ENCODE measurements at regions not wholly inside any gene's neighbourhood (a gene's known extent, or its start where the extent isn't known, plus 50 kb on each side); places are given as distances from the start of the nearest gene placed in this dataset.
"Not testable (repeated sequence)": the region's sequence is repeated elsewhere in the genome, so short reads cannot be mapped to it uniquely, and the experiment has no call there.

- no peak for DNase-seq
These were observed 364.0 kb upstream of the KCND2 start for GRCh38 chr7:119908948-119909347.

DNA sequence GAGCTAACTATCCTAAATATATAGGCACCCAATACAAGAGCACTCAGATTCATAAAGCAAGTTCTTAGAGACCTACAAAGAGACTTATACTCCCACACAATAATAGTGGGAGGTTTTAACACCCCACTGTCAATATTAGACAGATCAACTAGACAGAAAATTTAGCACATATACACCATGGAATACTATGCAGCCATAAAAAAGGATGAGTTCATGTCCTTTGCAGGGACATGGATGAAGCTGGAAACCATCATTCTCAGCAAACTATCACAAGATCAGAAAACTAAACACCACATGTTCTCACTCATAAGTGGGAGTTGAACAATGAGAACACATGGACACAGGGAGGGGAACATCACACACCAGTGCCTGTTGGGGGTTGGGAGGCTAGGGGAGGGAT is 358.9 kb upstream of the KCND2 start:
- DNase-seq: not testable (repeated sequence)

DNA sequence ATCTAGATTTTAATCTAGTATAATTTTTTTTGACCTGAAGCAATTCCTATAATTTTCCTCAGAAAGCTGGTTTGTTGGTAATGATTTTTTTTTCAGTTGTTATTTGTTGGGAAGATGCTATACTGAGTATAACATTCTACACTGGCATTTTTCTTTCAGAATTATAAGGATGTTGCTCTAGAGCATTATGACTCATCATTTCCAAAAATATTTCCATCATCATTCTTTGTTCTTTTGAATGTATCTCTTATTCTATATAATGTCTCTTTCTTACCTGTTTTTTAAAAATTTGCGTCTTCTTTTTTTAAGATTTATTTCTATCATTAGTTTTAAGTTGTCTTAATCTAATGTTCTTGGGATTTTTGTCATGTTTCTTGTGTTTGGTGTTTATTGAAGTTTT is 356.5 kb upstream of the KCND2 start:
- no peak for DNase-seq

- no peak for DNase-seq
These were observed 354.8 kb upstream of the KCND2 start for GRCh38 chr7:119918185-119918584.

GRCh38 chr7:119919986-119920385 is 353.0 kb upstream of the KCND2 start:
- DNase-seq: no peak

DNA sequence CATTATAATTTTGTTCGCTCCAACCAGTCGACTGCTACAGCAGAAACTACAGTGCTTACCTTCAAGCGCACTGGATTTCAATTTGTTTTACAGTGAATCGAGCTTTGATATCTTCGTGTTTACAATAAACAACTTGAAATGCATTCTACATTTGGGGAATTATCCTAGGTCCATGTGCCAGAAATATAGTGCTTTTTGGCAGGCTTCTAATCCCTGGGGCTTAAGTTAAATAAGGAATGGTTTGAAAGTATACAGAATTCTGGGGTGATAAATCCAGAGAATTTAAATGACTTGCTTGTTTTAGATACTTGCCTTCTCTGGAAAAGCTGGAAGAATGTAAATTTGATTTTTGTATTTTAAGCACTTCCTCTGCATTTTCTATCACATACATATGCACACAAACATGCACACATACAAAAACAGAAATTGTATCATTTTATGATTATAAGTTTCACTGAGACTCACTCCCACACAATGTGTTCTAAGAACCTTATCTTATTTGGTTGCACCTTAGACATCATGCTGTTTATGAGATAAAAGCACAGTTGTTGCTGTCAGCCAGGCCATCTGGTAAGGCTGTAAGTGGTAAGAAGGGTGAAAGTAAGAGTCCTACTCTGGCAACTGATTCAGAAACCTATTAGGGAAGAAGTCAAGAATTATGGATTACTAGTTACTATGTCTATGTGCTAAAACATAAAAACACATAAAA is 347.2 kb upstream of the KCND2 start:
- DNase-seq: no peak

DNA sequence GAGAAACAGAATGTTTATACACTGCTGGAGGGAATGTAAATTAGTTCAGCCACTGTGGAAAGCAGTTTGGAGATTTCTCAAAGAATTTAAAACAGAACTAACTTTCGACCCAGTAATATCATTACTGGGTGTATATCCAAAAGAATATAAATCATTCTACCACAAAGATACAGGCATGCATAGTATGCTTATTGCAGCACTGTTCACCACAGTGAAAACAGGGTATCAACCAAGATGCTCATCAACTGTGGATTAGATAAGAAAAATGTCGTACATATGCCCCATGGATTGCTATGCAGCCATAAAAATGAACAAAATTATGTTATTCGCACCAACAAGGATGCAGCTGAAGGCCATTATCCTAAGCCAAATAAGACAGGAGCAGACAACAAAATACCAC is 343.1 kb upstream of the KCND2 start:
- DNase-seq: no peak

- DNase-seq: no peak
These were observed 341.6 kb upstream of the KCND2 start for GRCh38 chr7:119931230-119931824.

GRCh38 chr7:119935418-119936025 is 337.5 kb upstream of the KCND2 start:
- DNase-seq: no peak

GRCh38 chr7:119936836-119937235 is 336.1 kb upstream of the KCND2 start:
- no peak for DNase-seq

- no peak for DNase-seq
These were observed 335.2 kb upstream of the KCND2 start for GRCh38 chr7:119937745-119938144.

DNA sequence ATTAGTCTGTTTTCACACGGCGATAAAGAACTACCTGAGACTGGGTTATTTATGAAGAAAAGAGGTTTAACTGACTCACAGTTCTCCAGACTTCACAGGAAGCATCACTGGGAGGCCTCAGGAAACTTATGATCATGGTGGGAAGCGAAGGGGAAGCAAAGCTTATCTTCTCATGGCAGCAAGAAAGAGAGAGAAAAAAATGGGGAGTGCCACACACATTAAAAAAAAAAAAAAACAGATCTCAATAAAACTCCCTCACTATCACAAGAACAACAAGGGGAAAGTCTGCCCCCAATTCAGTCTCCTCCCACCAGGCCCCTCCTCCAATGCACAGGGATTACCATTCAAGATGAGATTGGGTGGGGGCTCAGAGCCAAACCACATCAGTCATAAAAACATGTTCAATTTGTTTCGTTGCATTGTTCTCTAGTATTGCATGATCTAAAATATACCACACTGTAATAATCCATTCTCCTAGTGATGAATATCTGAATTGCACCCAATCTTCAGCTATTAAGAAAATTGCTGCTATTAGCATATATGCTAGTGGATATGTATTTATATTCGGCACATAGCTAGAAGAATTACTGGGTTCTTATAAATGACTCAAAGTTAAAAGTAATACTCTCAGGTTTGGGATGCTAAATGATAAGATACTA is 328.9 kb upstream of the KCND2 start:
- no peak for DNase-seq

DNA sequence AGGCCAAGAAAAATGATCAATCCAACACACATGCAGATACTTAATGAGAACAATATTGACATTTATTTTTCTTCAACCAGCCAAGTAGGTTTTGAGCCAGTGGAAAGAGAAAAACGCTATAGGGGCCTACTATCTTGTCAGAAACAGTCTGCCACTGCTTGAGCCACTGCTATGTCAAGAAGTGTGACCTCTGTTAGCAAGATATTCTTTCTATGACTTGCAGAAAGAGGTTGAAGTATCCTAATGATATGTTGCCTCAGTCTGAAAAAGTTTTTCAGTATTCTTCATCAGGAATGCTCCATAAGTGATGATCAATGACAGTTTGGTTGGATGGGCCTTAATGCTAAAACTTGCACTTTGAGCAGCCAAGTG is 328.4 kb upstream of the KCND2 start:
- no peak for DNase-seq

GRCh38 chr7:119945822-119946221 is 327.2 kb upstream of the KCND2 start:
- no peak for DNase-seq

DNA sequence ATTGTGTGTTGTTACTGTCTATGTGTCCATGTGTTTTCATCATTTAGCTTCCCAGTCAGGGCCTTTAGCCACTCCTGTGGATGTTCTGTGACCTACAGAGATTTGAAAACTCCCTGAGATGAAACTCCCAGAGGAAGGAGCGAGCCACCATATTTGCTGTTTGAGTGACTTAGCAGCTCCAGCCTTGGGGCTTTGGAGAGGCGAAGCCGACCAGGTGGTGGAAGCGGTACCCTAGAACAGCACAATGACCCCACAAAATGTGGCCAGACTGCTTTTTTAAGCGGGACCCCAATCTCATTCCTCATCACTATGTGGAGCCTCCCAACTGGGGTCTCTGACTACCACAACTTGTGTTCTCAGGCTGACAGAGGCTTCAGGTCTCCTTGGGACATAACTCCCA is 323.9 kb upstream of the KCND2 start:
- no peak for DNase-seq

- not testable (repeated sequence) for DNase-seq
These were observed 322.5 kb upstream of the KCND2 start for GRCh38 chr7:119950390-119951041.

DNA sequence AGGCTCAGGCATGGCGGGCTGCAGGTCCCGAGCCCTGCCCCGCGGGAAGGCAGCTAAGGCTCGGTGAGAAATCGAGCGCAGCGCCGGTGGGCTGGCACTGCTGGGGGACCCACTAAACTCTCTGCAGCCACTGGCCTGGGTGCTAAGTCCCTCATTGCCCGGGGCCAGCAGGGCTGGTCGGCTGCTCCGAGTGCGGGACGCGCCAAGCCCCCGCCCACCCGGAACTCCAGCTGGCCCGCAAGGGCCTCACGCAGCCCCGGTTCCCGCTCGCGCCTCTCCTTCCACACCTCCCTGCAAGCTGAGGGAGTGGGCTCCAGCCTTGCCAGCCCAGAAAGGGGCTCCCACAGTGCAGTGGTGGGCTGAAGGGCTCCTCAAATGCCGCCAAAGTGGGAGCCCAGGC is 321.4 kb upstream of the KCND2 start:
- not testable (repeated sequence) for DNase-seq

DNA sequence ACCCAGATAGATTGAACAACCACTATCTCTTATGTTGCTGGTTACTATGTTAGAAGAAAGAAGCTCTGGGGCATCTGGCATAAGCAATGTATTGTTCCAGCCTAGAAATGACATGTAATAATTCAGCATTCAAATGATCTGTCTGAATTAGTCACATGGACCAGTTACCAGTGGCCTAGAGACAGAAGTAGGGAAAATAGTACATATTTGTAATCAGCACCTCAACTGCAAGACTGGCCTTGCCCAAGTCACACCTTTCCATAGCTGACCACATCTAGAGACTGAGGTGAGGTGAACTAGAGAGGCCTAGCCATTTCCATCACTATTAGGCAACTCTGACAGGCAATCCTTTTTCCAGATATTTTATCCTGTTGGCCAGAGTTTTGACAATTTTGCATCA is 315.6 kb upstream of the KCND2 start:
- no peak for DNase-seq

DNA sequence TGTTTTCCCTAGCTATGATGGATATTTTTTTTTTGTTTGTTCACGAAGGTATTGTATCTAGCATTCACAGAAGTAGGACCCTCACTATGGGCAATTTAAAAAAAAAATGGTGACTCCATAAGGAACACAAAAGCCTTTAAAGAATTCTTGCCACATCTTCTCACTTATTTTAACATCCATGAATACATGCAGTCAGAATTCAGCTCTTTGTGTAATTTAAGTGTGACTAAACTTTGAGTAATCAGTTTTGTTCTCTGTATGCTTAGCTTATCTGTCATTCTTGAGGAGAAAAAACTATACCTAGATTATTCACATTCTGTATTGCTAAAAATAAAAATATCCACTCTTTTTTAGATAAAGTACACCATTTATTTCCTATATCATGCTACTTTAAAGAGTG is 313.2 kb upstream of the KCND2 start:
- no peak for DNase-seq

GRCh38 chr7:119963654-119964053 is 309.3 kb upstream of the KCND2 start:
- DNase-seq: no peak

DNA sequence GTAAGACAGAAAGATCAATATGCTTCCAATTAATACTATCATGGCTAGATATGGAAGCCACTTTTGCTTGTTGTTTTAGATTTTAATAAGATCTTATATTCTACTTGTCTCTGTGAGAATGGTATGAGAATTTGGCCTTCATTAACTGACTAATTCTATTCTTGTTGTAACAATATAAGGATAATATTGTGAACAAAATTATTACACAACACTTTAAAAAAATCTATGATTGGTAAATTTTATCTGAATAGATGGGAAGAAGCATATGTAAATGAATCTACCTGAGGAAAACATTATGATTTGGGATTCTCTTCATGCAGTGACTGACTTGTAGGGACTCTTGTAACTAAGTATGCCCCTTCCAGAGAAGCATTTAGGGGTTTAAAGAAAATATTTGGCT is 308.9 kb upstream of the KCND2 start:
- DNase-seq: no peak

DNA sequence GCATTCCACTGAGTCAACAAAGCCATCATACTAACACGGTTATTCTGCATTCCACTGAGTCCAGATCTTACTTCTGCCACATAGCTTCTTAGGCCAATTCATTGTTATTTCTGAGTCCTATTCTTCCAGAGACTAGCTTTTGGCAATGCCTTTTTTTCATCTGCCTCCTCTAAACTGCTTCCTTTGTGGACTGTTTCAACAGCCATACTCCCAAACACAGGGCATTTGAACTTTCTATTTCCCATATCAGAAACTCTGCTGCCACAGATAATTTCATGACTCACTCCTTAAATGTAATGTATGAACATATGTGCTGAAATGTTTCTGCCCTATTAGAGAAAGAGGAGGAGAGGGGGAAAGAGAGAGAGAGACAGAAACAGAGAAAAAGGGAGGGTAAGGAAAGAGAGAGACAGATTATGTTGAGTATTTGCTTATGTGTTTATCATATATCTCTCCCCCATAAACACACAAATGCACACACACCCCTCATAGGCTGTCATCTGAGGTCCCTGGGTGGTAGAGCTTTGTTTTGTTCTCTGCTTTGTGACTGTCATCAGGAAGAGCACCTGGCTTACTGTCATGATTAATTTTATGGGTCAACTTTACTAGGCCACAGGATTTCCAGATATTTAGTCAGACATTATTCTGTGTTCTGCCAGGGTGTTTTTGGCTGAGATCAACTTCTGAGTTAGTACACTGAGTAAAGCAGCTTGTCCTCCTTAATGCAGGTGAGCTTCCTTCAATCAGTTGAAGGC is 308.0 kb upstream of the KCND2 start:
- DNase-seq: no peak

DNA sequence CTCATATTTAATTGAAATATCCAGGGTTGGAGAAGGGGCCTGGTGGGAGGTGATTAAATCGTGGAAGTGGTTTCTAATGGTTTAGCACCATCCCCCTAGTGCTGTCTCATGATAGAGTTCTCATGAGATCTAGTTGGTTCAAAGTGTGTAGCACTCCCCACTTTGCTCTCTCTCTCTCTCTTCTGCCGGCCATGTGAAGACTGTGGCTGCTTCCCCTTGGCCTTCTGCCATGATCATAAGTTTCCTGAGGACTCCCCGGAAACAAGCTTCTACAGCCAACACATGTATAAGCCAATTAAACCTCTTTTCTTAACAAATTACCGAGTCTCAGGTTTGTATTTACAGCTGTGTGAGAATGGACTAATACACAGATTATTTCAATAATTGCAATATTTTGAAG is 305.8 kb upstream of the KCND2 start:
- no peak for DNase-seq

All from NCI-H774 (cell line).